K562 (cell line): ENCODE measurements at regions not wholly inside any gene's neighbourhood (a gene's known extent, or its start where the extent isn't known, plus 50 kb on each side); places are given as distances from the start of the nearest gene placed in this dataset.

Source experiments
- ATAC-seq: fragments of 200-7000 bp; cut with Tn5 transposase; 3 replicates; pipeline ENCODE4 v1.9.1; 2020; ENCODE audit warnings: moderate library complexity
- BruUV-seq: library from RNA; stranded (reverse); fragments of 400-500 nt; replicated peaks from 2 replicates; lab custom pipeline; 2021; lab: Mats Ljungman, UMichigan
- CTCF ChIA-PET: fragments of 300-600 bp; formaldehyde crosslinking; extraction: SDS; loops from one replicate; lab custom pipeline; 2021; ENCODE audit warnings: low intra/inter-chr PET ratio; lab: Yijun Ruan, JAX
- POLR2A ChIA-PET: fragments of 300-600, 350-650 bp; sonication (Branson Sonifier 250); formaldehyde crosslinking; extraction: SDS; loops from one replicate; lab custom pipeline; 2021; ENCODE audit warnings: antibody characterized with exemption, inconsistent platforms; lab: Yijun Ruan, JAX
- DNase-seq, 4 experiments: peaks; one replicate each; pipeline versions ENCODE4 v3.0.0 to v3.0.0-alpha.2; 2011 to 2018; ENCODE audit warnings: low spot score in 3 of 4, mixed read lengths in 3 of 4; ENCODE audit errors: extremely low read depth in 1 of 4
- FAIRE-seq: peaks from 2 replicates; lab custom pipeline; 2011; peaks lifted over from hg19 to GRCh38; lab: Jason Lieb, UNC
- H2AFZ ChIP-seq: 2 replicates; pipeline ENCODE4 v1.6.0; 2011; ENCODE audit warnings: low read depth, low read length, control low read depth, inconsistent platforms
- H3K27ac ChIP-seq: fragments of 200-600 bp; 3 replicates; pipeline ENCODE4 v1.8.0; 2011; ENCODE audit warnings: low read depth, mild to moderate bottlenecking, control low read depth, inconsistent platforms, low read length, moderate library complexity, mixed read lengths; ENCODE audit errors: extremely low read depth
- H3K27me3 ChIP-seq, 2 experiments: fragments of 300-600 bp in 1 of 2; 2 replicates in 1 of 2; 3 replicates in 1 of 2; pipeline versions ENCODE4 v1.6.0 to v1.8.0; 2011; ENCODE audit warnings: inconsistent platforms in 2 of 2, low read length in 2 of 2, mild to moderate bottlenecking in 1 of 2, mixed read lengths in 1 of 2, moderate library complexity in 1 of 2; ENCODE audit not compliant: control insufficient read depth in 2 of 2, insufficient read depth in 2 of 2
- H3K36me3 ChIP-seq: fragments of 300-600 bp; 3 replicates; pipeline ENCODE4 v1.8.0; 2011; ENCODE audit warnings: mild to moderate bottlenecking, low read length, inconsistent platforms; ENCODE audit not compliant: control insufficient read depth, insufficient read depth
- H3K4me1 ChIP-seq, 2 experiments: fragments of 200-600 bp in 1 of 2; replicated peaks in 1 of 2; 2 replicates in 1 of 2; 3 replicates in 1 of 2; pipeline versions ENCODE4 v1.5.1 to v1.8.0; 2011; ENCODE audit warnings: inconsistent platforms in 2 of 2, low read length in 2 of 2, mild to moderate bottlenecking in 1 of 2, mixed read lengths in 1 of 2, moderate library complexity in 1 of 2; ENCODE audit not compliant: control insufficient read depth in 2 of 2, insufficient read depth in 2 of 2
- H3K4me2 ChIP-seq: 2 replicates; pipeline ENCODE4 v1.6.1; 2011; ENCODE audit warnings: low read length, control low read depth, inconsistent platforms, mixed read lengths; ENCODE audit not compliant: insufficient read depth
- H3K4me3 ChIP-seq: fragments of 200-600 bp; sonication (generic), shearing (Covaris generic); 2 replicates; pipeline ENCODE4 v1.5.1; 2016; ENCODE audit warnings: control low read depth, inconsistent platforms
- H3K79me2 ChIP-seq: fragments of 200-600 bp; 3 replicates; pipeline ENCODE4 v1.8.0; 2011; ENCODE audit warnings: low read length, inconsistent platforms; ENCODE audit not compliant: control insufficient read depth, insufficient read depth
- H3K9ac ChIP-seq, 2 experiments: 2 replicates each; pipeline versions ENCODE4 v1.6.0 to v1.6.1; 2011; ENCODE audit warnings: low read depth in 2 of 2, low read length in 2 of 2, control low read depth in 1 of 2, inconsistent platforms in 1 of 2, mild to moderate bottlenecking in 1 of 2, mixed read lengths in 1 of 2; ENCODE audit not compliant: insufficient read depth in 1 of 2
- H3K9me1 ChIP-seq: one replicate; pipeline ENCODE4 v1.6.0; 2011; ENCODE audit warnings: inconsistent platforms, mild to moderate bottlenecking, low read length, moderate library complexity; ENCODE audit not compliant: control insufficient read depth, insufficient read depth
- H3K9me3 ChIP-seq: replicated peaks from 2 replicates; pipeline ENCODE4 v1.5.1; 2011; ENCODE audit warnings: low read depth, low read length, inconsistent platforms; ENCODE audit not compliant: control insufficient read depth, insufficient read depth
- H4K20me1 ChIP-seq: replicated peaks from 2 replicates; pipeline ENCODE4 v1.6.1; 2011; ENCODE audit warnings: low read length, inconsistent platforms, mixed read lengths; ENCODE audit not compliant: control insufficient read depth, insufficient read depth
- BHLHE40 ChIP-seq: IDR thresholded peaks from 2 replicates; pipeline ENCODE4 v1.6.1; 2011; ENCODE audit warnings: low read length, improper control_type of control experiment
- CBFA2T3 ChIP-seq: fragments of 450-650 bp; IDR thresholded peaks from 2 replicates; pipeline ENCODE4 v1.6.1; 2017
- CBX8 ChIP-seq: fragments of 200-600 bp; sonication (generic); IDR thresholded peaks from 2 replicates; pipeline ENCODE4 v1.6.1; 2012; ENCODE audit warnings: borderline replicate concordance, mixed run types, low read depth, mild to moderate bottlenecking, moderate library complexity, mixed read lengths, low read length, control low read depth, inconsistent platforms; ENCODE audit not compliant: poor library complexity, severe bottlenecking; ENCODE audit errors: extremely low read depth
- CCAR2 ChIP-seq: fragments of 200-400 bp; formaldehyde crosslinking; IDR thresholded peaks from 2 replicates; pipeline ENCODE4 v1.6.1; 2017; ENCODE audit warnings: mild to moderate bottlenecking, low read depth, low read length
- GABPB2 ChIP-seq: fragments of 250-450 bp; sonication (Bioruptor Pico); conservative IDR thresholded peaks from 2 replicates; pipeline ENCODE4 v1.5.1; 2021; ENCODE audit warnings: mild to moderate bottlenecking
- HCFC1 ChIP-seq: IDR thresholded peaks from 2 replicates; pipeline ENCODE4 v1.6.1; 2012; ENCODE audit warnings: low read depth, low read length, improper control_type of control experiment
- MAZ ChIP-seq, 2 experiments: fragments of 450-650 bp in 1 of 2; sonication (generic) in 1 of 2; formaldehyde crosslinking; IDR thresholded peaks in 1 of 2; conservative IDR thresholded peaks in 1 of 2; 2 replicates each; pipeline versions ENCODE4 v1.4.0 to v1.5.0; 2020; ENCODE audit warnings: mild to moderate bottlenecking in 1 of 2, missing genetic modification reagents in 1 of 2
- MLX ChIP-seq, 2 experiments: fragments of 450-650 bp in 1 of 2; sonication (generic) in 1 of 2; formaldehyde crosslinking; conservative IDR thresholded peaks; 2 replicates each; pipeline versions ENCODE4 v1.4.0 to v1.8.1; 2020 to 2022; ENCODE audit warnings: mild to moderate bottlenecking in 1 of 2, missing genetic modification reagents in 1 of 2
- MYNN ChIP-seq, 2 experiments: sonication (generic); formaldehyde crosslinking in 1 of 2; IDR thresholded peaks; 2 replicates each; pipeline versions ENCODE4 v1.5.0 to v1.6.1; 2016 to 2020; ENCODE audit warnings: antibody characterized with exemption in 1 of 2, missing genetic modification reagents in 1 of 2
- NCOA2 ChIP-seq, 2 experiments: fragments of 450-650 bp; IDR thresholded peaks; 2 replicates each; pipeline ENCODE4 v1.6.1; 2018; ENCODE audit warnings: mild to moderate bottlenecking in 2 of 2, moderate library complexity in 1 of 2; ENCODE audit not compliant: partially characterized antibody in 2 of 2
- RBM39 ChIP-seq: fragments of 200-400 bp; formaldehyde crosslinking; optimal IDR thresholded peaks from 2 replicates; pipeline ENCODE3; 2018; ENCODE audit warnings: low read depth, low read length
- SAP30 ChIP-seq: fragments of 200-600 bp; sonication (generic); IDR thresholded peaks from 2 replicates; pipeline ENCODE4 v1.6.1; 2012; ENCODE audit warnings: borderline replicate concordance, low read depth, mild to moderate bottlenecking, moderate library complexity, low read length, control low read depth, inconsistent platforms; ENCODE audit not compliant: insufficient read depth, poor library complexity, severe bottlenecking
- SIN3B ChIP-seq: fragments of 450-650 bp; IDR thresholded peaks from 2 replicates; pipeline ENCODE4 v1.6.1; 2017; ENCODE audit warnings: low read depth, mild to moderate bottlenecking, moderate library complexity
- SMARCB1 ChIP-seq: IDR thresholded peaks from 2 replicates; pipeline ENCODE4 v1.6.1; 2011; ENCODE audit warnings: improper control_type of control experiment, low read depth; ENCODE audit not compliant: insufficient read length
- SRSF1 ChIP-seq: fragments of 200-400 bp; formaldehyde crosslinking; IDR thresholded peaks from 2 replicates; pipeline ENCODE4 v1.6.1; 2017; ENCODE audit warnings: mild to moderate bottlenecking, low read depth, low read length, moderate library complexity
- XRCC3 ChIP-seq: fragments of 450-650 bp; IDR thresholded peaks from 2 replicates; pipeline ENCODE4 v1.6.1; 2017; ENCODE audit warnings: mild to moderate bottlenecking, moderate library complexity
- ZNF212 ChIP-seq: fragments of 450-650 bp; formaldehyde crosslinking; IDR thresholded peaks from 2 replicates; pipeline ENCODE4 v1.4.0; 2020; ENCODE audit warnings: mild to moderate bottlenecking
- ZNF23 ChIP-seq: fragments of 250-450 bp; sonication (Bioruptor Pico); IDR thresholded peaks from 2 replicates; pipeline ENCODE4 v1.4.0; 2020; ENCODE audit warnings: mild to moderate bottlenecking
- WGBS: fragments of 100-300 bp; shearing (Covaris generic); methylation state at CpG from one replicate; pipeline ENCODE4 v1.1.6; 2016; ENCODE audit warnings: low coverage, mixed read lengths; ENCODE audit not compliant: insufficient coverage; ENCODE audit errors: missing lambda C conversion rate; 5-methylcytosine and 5-hydroxymethylcytosine counted together
- in situ Hi-C: fragments of 300-500 bp; cut with MboI; formaldehyde crosslinking; loops from 4 replicates; pipeline ENCODE4 v1.15.0; 2018; ENCODE audit warnings: inconsistent platforms, mixed read lengths
- intact Hi-C: fragments of 100-400 bp; cut with micrococcal nuclease; formaldehyde crosslinking; loops from 2 replicates; pipeline ENCODE4 v1.14.2; 2022

GRCh38 chr2:41867553-41867952, 180.3 kb upstream of the PKDCC start:
- no peak for FAIRE-seq

More at GRCh38 chr2:41867553-41867952, 180.3 kb upstream of the PKDCC start:
- no peak overlapping the region for H3K4me2 ChIP-seq
- no peaks in the 10 kb centered on the region for H3K36me3 ChIP-seq
- H3K9me1 ChIP-seq: no peaks in the 10 kb centered on the region
- H3K4me1 ChIP-seq: no peaks in the 10 kb centered on the region
- peaks cover 0 to 16% of the 10 kb centered on the region in 2 experiments; a peak in 3 of 5 replicates for H3K27me3 ChIP-seq
- no TSS peak for BruUV-seq
- H3K9me3 ChIP-seq: no peaks in the 10 kb centered on the region
- no peak overlapping the region for H2AFZ ChIP-seq
- POLR2A ChIA-PET: no interaction called here
- TF ChIP-seq SMARCB1 (no peak), MAZ (CRISPR knock-in tag; conservative IDR thresholded peaks at IDR 0.05 in 1 of 2, IDR thresholded peaks at IDR 0.05 in 1 of 2) (no peak), NCOA2 (IDR thresholded peaks at IDR 0.05; ENCODE audit: partially characterized antibody in 2 of 2) (no peak), HCFC1 (no peak), XRCC3 (no peak), MYNN (IDR thresholded peaks at IDR 0.05) (no peak), MYNN (CRISPR knock-in tag; IDR thresholded peaks at IDR 0.05) (no peak), CBX8 (no peak), CCAR2 (no peak), SIN3B (no peak), BHLHE40 (no peak), MLX (CRISPR knock-in tag; conservative IDR thresholded peaks at IDR 0.05) (no peak), SRSF1 (no peak), GABPB2 (CRISPR knock-in tag) (no peak), SAP30 (no peak), CBFA2T3 (no peak), ZNF212 (CRISPR knock-in tag) (no peak), RBM39 (no peak), ZNF23 (CRISPR knock-in tag) (no peak)
- no peak overlapping the region for H3K4me3 ChIP-seq
- ATAC-seq (no peak), DNase-seq (no peak)
- no peaks in the 10 kb centered on the region for H3K79me2 ChIP-seq
- intact Hi-C loops: loop anchor here (5.0 kb wide), 2 partner anchors 375 to 460 kb away; no protein-coding TSS in a partner anchor
- H4K20me1 ChIP-seq: 0 out of 2 replicates have a peak, but pooled peaks cover 12% of the 10 kb centered on the region
- no peak overlapping the region for H3K9ac ChIP-seq
- WGBS: 0% methylated on average over 3 of the region's 3 CpGs
- H3K27ac ChIP-seq: no peak overlapping the region
- in situ Hi-C loops: loop anchor here (25.0 kb wide), 1 partner anchor 345 kb away; no protein-coding TSS in a partner anchor
- CTCF ChIA-PET: interaction anchor here (0.6 to 0.9 kb wide), 2 partner anchors 13 to 214 kb away, joined by 3 read pairs; no protein-coding TSS in a partner anchor
